HG02763 (cell line): ENCODE measurements at regions not wholly inside any gene's neighbourhood (a gene's known extent, or its start where the extent isn't known, plus 50 kb on each side); places are given as distances from the start of the nearest gene placed in this dataset.

ENCODE experiments used
- ATAC-seq: cut with Tn5 transposase; IDR thresholded peaks from one replicate; pipeline ENCODE4 v1.9.1; 2021; ENCODE audit warnings: mild to moderate bottlenecking, moderate library complexity; ENCODE audit not compliant: unreplicated experiment

DNA sequence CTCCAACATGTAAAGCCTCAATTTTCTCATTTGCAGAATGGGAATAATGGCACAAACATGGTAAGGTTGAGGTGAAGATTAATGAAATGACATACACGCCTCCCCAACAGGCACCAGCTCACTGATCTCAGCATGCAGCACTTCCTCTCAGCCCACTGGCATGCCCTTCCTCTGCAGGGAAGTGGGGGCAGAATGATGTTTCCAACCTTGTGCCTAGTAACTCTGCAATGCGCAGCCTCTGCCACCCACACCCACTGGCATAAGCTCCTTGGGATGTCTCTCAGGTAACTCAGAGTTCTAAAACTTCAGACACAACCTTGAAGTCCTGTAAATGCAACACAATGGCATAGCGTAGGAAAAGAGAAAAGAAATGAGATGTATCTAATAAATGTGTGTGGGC lies 540.7 kb downstream of the HTR7 start:
- no peak for ATAC-seq

DNA sequence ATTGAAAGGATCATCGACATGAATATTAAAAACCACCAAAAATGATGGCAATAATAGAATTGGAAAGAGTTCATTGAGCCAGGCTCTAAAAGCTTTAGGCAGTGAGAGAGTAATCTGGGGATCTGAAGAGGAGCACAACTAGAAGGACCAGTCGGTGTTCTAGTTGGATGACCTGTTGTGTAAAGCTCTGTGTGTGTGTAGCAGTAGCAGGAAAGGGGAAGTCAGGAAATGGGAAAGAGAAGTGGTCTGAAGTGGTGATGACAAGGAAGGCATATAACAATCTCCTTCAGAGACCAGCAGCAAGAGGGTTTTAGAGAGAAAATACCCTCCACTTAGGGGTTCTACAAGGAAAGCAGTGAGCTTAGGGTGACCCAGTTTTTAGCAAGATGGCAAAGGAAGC lies 539.2 kb downstream of the HTR7 start:
- no peak for ATAC-seq

DNA sequence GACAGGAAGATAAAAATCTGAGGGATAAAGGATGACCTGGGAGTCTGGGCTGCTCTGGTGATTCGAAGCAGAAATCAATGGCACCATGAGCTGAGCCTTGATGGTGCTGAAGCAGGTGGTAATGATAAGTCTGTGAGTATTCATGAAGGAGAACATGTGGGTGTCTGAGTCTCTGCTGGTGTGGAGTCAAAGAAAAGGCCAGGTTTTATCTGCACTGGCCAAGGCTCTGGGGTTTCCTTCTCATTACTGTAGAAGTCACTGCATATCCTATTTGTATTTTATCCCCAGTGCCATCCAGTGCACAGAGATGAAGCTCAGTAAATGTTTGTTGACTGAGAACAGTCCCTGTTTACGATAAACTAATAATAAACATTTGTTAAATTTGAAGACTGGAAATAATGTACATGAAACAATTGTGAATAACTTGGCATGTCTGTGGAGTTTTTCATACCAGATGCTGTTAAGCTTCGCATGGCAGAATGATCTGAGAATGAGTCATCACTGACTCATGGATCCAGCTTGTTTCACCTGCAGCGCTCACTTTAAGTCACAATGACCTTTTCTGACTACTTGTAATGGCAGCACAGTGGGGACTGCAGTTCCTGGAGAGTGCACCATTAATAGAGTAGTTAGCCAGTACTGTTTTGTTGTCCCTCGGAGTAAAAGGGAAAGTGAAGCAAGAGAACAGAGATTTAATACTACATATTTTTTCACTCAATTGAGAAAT lies 538.5 kb downstream of the HTR7 start:
- ATAC-seq: peak; percentile 86

DNA sequence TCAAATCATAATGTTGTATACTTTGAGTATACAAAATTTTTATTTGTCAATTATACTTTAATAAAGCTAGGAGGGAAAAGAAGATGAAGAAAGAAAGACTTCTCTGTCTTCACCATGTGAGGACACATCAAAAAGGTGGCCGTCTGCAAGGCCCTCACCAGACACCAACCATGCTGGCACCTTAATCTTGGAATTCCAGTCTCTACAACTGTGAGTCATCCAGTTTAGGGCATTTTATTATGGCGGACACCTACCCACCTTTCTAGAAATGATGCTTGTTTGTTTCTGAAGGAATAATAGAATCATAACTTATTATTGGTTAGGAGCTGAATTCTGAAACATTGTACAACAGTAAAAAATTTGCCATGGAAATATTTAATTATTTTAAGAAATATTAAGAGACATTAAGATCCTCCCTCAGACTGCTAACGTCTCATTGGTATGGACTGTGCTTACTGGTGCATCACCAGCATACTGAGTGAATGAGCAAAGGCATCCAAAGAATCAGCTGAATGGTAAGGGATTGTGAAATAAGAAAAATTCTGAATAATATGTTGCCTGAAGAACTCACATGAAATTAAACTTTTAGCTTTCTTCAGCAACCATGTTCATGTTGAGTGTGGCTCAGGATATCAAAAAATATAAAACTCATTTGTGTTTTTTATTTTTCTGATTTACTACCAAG lies 536.6 kb downstream of the HTR7 start:
- no peak for ATAC-seq

DNA sequence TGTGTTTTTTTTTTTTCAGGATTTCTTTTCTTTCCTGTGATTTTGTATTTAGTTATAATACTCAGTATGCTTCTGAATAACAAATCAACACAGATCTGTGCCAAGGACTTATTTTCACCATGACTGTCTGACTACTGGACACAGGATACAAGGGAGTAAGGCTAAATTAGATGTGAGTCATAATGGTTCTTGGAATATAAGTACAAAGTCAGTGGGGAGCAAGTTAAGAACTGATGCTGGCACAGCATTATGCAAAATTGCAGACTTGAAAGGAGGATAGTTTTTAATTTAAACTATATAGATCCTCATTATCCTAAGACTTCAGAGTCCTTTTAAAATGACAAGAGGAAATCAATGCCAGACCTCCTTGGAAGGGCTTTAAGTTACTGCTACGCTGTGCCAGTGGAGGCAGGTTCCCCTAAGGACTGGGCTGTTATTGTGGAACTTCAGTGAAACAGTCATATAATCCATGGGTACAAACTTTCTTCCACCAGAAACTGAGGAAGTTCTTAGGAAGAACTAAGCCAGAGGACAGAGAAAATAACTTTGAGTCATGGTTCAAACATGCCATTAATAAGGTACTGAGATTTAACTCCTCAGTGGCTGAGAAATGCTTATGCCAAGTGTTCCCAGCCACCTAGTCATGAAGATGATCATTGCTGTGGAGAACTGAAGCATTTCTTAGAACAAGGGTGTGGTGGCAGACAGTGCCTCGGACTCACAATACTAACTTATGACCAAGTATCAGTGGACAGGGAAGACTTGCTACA lies 531.2 kb downstream of the HTR7 start:
- no peak for ATAC-seq

DNA sequence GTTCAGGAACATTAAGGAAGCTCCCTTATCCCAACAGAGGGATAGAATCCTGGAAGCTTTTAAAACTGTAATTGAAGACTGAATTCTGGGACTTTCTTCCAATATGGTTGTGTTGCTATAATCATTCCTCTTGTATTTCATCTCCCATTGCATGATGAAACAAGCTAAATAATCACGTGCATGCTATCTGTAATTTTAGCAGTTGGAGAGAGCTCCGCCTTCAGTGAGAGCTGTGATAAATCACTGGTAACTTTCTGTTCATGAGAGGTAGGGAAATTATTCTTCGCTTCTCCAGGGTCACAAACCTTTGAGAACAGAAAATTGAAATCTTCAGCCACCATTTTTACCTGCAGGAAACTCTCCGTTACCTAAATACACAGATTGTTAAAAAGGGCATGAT lies 530.2 kb downstream of the HTR7 start:
- no peak for ATAC-seq

DNA sequence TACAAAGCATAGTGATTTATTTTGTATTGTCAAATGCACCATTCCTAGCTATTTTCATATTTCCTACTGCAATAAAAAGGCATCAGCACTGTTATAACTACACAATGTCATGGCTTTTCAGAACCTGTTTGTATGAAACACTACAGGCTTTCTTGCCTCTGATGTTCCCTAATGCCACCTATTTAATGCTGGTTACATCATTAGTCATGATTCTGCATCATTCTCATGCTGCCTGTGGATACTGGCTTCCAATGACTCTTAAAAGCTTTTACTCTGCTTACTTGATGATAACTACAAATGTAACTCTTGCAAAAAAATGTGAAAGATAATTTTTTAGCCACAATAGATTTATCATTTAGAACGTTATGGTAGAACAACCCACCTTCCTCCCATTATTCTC lies 529.4 kb downstream of the HTR7 start:
- ATAC-seq: no peak

DNA sequence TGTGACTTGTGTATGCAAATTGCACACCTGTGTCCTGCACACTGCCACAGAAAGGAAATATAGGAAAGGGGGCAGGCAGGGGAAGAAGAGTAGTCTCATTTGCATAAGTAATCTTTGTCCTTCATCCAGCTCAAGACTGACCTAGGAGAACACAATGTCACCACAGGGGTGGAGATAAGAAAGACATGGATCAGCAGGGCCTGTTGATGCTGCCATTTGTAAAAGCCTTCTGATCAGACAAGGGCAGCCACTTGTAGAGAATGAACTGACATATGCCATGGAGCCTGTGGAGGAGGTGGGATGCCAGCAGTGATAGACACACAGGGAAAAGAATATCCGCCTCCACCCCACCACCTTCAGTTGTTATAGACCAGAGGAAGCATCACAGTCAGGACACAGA lies 528.9 kb downstream of the HTR7 start:
- ATAC-seq: no peak

DNA sequence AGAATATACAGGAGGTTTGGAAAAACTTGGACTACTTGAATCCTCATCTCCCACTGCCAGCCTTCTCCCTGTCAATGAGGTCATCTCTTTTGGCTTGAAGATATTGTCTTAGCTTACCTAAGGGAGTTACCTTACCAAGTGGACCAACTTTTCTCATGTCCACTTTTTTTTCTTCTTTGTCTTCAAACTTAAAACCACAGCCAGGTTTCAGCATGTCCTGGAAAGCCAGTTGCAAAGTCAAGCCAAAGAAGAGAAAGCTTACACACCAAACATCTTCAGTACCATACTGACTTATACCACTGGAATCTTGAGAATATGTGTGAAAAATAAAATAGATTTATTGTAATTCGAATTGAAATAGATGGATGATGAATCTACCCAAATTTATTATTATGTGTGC lies 520.5 kb downstream of the HTR7 start:
- ATAC-seq: no peak

DNA sequence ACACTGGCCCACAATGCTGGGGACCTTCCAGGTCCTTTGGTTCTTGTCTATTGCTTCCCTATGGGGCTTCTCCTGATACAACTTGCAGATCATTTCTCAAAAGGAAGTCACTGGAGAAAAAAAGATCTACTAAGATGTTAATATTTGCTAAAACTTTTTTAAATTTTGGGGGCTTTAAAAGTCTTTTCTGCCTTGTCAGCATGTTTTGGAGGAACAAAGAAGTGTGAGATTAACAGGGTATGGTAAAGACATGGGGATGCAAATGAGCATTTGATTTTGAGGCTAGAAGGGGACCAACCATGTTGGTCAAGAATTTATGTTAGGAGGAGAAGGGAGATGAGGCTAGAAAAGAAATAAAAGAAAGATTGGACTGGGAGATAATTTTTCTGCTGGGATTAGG lies 515.4 kb downstream of the HTR7 start:
- ATAC-seq: no peak

DNA sequence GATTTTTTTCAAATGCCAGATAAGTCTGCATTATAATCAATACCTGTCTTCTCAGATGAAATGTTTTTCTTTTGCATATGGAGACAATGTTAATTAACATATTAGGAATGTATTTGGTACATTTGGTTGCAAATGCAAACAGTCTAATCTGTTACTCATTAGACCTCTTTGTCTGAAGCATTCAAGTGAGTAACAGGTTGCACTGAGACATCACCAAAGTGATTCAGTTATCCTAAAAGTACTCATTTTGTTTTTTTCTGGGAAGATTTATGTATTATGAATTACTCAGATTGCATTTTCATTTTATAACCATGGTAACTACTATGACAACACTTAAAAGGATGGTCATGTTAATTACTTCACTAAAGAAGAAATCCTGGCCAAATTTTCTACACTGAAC lies 513.6 kb downstream of the HTR7 start:
- no peak for ATAC-seq

DNA sequence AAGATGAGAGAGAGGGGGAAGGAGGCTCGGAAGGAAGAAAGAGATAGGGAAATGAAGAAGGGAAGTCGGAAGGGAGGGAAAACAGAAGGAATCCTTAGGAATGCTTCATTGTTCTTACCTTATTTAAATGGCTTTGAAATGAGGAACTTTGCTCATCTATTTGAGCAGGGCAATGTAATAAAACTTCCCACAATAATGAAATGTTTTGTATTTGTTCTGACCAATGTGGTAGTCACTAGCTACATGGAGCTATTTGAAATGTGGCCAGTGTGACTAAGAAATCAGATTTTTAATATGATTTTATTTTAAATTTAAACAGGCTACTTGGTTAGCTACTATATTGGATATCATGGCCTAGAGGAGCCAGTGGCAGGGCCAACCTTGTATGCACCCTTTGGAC lies 510.6 kb downstream of the HTR7 start:
- no peak for ATAC-seq

DNA sequence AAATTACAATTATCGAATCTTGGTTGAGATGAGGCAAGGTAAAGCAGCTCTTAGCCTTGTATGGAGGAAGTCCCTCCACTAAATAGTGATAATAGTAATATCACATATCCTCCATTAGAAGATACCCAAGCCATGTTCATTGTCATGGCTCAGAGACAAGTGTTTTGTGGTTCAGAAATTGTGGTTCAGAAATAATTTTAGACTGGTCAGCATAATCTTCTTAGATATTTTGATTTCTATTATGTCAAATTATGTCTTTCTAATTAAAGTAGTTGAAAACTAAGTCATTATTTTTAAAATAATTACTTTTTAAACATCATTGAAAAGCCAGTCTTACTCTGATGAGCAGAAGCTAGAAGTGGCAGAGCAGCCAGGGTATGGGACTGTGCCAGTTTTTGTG lies 507.7 kb downstream of the HTR7 start:
- ATAC-seq: no peak

DNA sequence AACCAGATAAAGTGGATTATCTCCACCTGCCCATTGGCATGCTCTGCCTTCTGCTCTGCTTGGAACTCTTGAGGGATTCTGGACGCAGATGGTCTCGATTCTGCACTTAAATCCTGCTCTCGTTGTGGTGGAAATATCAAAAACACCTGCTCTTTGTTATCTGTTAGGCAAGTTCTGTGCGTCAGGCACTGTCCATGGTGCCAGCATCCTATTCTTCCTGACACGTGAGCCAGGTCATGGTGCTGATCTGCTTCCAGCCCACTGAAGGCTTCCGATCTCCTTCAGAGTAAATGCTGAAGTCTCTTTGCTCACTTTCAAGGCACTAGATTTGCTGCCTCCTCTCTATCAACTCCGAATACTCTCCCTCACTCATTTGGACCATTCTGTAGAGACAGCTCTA lies 505.6 kb downstream of the HTR7 start:
- no peak for ATAC-seq

DNA sequence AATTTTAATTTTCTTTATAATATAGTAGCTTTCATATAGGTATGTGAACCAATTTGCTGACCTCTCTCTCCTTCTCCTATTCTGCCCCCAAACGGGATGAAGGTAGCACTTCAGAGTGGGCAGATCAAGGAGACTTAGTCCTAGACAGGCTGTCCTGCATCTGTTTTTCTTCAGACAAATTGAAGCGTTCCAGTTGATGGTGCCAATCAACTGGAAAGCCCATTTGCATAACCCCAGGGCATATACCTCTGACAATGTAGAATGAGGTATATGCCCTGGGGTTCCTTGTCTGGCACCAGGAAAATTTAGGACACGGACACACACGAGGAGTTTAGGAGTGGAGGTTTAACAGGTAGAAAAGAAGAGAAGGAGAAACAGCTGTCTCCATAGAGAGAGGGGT lies 502.9 kb downstream of the HTR7 start:
- ATAC-seq: no peak

DNA sequence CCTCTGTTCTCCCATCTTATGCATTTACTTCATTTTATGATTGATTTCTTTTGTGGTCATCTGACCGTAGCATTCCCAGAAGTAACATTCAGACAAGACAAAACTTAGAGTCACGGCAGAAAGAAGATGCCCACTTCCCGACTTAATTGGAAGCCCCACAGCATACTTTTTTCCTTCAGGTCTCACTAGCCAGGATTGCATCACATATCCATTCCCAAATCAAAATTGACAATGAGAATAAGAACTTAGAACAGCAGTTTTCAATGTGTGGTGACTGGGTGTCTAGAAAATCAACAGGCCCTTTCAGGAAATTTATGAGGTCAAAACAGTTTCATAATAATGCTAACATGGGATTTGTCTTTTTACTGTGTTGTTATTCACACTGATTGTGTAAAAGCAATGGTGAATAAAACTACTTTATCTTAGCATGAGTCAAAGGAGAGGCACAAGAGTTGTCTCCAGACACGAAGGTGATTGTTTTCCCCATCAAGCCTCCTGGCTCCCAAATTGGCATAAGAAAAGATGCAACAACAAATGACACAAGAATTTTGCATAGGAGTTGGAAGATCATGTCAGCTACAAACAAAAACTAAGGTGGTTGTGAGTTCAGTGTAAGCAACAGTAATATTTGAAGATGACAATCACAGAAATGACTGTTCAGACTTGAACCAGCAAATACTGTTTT lies 493.9 kb downstream of the HTR7 start:
- no peak for ATAC-seq

DNA sequence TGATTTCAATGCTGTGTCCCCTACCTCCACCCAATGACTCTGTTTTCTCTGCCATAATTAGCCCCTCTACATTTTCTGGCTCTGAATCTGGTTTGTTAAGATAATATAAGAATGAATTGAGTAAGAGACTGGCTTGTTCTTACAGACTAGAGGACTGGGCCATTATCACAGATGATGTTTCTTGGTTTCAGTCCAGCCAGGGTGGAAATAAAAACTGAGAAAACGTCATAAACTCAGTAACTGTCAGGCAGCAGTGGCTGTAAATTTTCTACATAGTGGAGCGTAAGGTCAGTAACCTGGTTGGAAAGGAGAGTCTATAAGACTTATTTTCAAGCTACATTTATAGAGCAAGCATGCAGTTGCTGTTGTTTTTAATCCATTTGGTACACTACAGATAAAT lies 485.4 kb downstream of the HTR7 start:
- ATAC-seq: no peak

DNA sequence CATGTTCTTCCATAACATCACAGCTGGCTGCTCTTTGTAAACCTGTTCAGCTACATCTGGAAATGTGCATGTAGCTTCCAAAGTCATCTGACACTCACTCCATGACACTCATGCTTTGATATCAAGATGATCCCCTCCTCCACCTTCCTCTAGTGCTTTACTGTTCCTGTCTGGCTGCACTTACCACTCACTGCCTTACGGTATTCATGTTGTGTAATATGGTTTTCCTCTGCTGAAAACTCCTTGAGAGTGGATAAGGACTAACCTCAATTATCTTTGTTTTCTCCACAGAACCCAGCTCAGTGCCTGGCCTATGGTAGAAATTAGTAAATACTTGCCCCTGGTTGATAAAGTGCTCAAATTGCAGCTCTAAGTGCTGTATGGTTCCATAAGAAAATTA lies 483.9 kb downstream of the HTR7 start:
- no peak for ATAC-seq

DNA sequence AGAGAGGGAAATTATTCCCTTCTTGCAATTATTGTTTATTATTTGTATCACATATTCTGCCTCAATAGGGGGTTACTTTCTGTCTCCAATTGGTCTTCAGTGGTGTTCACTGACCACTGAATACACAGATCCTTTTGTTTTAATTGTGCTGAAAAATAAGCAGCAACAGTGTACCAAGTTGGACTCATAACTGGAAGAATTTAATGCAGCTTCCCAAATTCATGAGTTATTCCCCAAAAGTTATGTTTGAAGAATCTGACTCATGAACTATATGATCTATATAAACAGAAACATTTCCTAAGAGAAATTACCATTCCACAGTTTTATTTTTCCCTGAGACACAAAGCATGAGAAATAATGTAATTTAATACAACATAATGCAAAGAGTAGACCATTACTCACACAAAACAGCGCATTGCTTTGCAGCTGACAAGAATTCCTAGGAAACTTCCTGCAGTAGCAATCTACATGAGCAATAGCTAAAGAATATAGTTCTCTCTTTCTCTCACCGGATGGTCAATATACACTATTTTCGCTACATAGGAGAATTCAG lies 479.2 kb downstream of the HTR7 start:
- no peak for ATAC-seq

DNA sequence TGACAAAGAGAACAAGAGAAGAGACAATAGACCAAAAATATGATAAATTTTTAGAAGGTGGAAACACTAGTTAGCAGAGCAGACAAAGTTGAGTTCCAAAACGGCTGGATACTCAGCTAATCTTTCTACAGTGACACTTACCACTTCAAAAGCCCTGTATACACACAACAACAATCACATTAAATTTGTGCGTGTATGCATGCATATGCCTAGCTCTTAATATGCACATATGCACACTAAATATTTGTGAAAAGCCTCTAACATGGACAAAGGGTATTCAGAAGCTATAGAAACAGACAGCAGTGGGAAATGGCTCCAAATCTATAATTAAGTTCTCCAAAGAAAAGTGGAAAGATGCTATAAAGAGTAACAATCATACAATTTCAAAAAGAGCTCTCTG lies 476.4 kb downstream of the HTR7 start:
- ATAC-seq: no peak

DNA sequence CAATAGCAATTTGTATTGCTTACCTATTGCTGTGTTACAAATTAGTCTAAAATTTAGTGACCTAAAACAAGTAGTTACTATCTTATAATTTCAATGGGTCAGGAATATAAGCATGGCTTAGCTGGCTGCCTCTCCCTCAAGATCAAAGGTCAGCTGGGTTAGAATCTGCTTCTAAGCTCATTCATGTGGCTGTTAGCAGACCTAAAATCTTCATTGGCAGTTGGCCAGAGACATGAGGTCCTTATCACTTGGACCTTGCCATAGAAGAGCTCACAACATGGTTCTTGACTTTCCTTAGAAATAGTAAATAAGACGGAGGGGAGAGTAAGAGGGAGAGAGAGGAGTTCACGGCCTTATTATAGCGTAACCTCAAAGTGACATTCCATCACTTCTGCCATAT lies 468.0 kb downstream of the HTR7 start:
- no peak for ATAC-seq
